NCI-H1105 (cell line): ENCODE measurements at regions not wholly inside any gene's neighbourhood (a gene's known extent, or its start where the extent isn't known, plus 50 kb on each side); places are given as distances from the start of the nearest gene placed in this dataset.

ENCODE experiments used
- DNase-seq: peaks from one replicate; lab custom pipeline; 2025; lab: John Stamatoyannopoulos, UW

- DNase-seq: no peak
Measured at GRCh38 chr3:26525013-26525412, 97.6 kb upstream of the LRRC3B start.

- DNase-seq: no peak
Measured at GRCh38 chr3:26535151-26535550, 87.4 kb upstream of the LRRC3B start.

- no peak for DNase-seq
Measured at GRCh38 chr3:26536955-26537354, 85.6 kb upstream of the LRRC3B start.

- no peak for DNase-seq
Measured at GRCh38 chr3:26550413-26550812, 72.2 kb upstream of the LRRC3B start.

- DNase-seq: no peak
Measured at GRCh38 chr3:26556637-26557036, 65.9 kb upstream of the LRRC3B start.

GRCh38 chr3:26558257-26558656 lies 64.3 kb upstream of the LRRC3B start:
- no peak for DNase-seq

- DNase-seq: no peak
Measured at GRCh38 chr3:26559227-26559626, 63.3 kb upstream of the LRRC3B start.

GRCh38 chr3:26560081-26560480 lies 62.5 kb upstream of the LRRC3B start:
- DNase-seq: no peak

- no peak for DNase-seq
Measured at GRCh38 chr3:26562021-26562768, 60.4 kb upstream of the LRRC3B start.
